HG03457 (cell line): ENCODE measurements at regions not wholly inside any gene's neighbourhood (a gene's known extent, or its start where the extent isn't known, plus 50 kb on each side); places are given as distances from the start of the nearest gene placed in this dataset.

ENCODE experiments used
- ATAC-seq: cut with Tn5 transposase; IDR thresholded peaks from one replicate; pipeline ENCODE4 v1.9.1; 2021; ENCODE audit warnings: moderate number of reproducible peaks; ENCODE audit not compliant: unreplicated experiment

DNA sequence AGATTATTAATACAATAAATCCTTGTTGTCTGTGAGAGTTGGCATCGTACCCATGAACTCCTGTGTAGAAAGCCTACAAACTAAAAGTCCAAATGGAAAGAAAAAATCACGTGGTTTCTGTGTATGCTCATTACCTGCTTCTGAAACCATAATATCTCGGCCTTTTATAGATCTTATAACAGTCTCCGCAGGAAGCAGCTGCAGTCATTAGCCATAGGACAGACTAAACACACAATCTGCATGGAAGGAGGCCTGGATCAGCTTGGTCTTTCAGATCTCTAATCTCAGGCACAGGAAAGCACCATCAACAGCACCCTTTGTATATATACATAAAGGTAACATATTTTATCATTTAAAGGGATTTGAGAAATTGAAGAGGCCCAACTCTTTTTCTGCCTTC lies 508.9 kb upstream of the TCF4 start:
- no peak for ATAC-seq

GRCh38 chr18:56089612-56090258 lies 501.7 kb upstream of the TCF4 start:
- ATAC-seq: no peak

GRCh38 chr18:56086786-56087185 lies 498.8 kb upstream of the TCF4 start:
- no peak for ATAC-seq

DNA sequence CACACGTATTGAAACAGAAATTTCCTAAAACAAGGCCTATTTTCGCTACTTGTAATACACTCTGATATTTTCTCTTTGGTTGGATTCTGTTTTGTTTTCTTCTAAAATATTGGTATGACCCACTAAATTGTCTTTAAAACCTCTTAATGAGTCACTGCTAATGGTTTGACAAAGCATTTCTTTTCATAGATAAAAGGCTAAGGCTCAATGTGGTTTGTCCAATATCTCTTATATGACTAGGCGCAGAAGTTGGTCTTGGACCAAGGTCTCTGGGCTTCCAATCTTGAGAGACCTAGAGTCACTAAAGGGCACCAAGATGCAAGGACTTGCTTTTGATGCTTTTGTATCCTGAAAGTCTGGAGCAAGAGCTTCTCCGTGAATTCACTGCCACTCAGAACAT lies 498.2 kb upstream of the TCF4 start:
- ATAC-seq: no peak

DNA sequence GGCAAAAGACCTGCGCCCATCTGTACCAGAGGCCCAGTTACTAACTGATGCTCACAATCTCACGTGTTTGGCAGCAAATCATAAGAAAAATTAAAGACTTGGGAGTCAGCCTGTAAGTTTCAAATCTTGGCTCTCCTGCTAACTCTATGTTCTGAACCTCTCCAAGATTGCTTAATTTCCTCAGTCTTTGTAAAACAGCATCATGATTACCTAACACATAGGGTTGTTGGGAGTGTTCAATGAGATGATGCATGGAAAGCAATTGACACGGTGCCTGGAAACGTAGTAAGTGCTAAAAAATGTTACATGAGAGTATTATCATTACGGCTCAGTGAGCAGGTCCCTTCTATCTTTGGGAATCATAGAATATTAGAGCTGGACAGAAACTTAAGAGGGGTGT lies 497.6 kb upstream of the TCF4 start:
- no peak for ATAC-seq

GRCh38 chr18:56083523-56084287 lies 495.7 kb upstream of the TCF4 start:
- ATAC-seq: no peak

DNA sequence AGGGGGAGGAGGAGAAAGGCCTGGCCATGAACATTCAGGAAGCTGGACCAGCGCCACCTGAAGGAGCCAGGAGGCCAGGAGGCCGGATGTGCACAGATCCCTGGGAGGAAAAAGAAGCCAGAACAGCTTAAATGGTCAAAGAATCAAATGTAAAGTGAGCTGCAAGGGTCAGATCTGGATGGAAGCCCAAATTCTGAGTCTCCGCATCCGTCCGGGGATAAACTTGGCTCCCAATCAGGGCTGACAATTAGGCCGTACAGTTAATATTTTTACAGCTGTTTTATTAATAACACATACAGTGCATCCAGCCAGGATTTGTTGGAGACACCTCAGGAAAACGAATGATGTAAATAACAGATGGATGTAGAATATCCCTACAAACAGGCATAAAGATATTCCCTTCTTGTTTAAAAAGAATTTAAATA lies 495.1 kb upstream of the TCF4 start:
- no peak for ATAC-seq

- no peak for ATAC-seq
Observed at GRCh38 chr18:56076723-56077122, 488.7 kb upstream of the TCF4 start.

GRCh38 chr18:56068701-56069100 lies 480.7 kb upstream of the TCF4 start:
- ATAC-seq: no peak

- ATAC-seq: no peak
Observed at GRCh38 chr18:56067969-56068671, 480.1 kb upstream of the TCF4 start.

- no peak for ATAC-seq
Observed at GRCh38 chr18:56067214-56067894, 479.4 kb upstream of the TCF4 start.

DNA sequence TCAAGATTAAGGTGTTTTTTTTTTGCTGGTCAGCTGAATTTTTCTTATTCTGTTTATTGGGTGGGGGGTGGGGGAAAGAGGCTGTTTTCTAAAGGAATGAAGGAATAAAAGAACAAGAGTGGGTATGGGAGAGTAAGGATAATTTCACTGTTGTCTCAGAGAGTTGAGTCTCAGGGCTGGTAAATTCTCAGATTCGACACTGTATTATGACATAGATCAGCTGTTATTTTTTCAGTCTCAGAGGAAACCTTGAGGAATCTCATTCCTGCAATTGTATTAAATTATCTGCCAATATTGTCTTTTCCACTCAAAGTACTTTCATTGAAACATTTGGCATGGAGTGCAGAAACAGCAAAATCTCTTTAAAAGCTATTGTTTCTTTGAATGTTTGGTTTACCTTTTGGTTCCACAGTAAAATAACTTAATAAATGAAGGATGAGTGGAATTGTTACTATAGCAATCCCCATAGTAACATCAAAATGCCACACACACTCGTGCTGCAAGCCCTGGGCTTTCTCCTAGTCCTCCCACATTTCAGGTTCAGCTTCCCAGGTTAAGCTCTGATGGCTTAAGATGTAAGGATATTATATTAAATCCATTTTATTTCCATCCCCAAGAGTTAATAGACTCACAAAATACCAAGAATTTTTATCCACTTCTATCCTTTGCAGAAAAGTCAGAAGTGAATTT lies 478.7 kb upstream of the TCF4 start:
- no peak for ATAC-seq

GRCh38 chr18:56065086-56065485 lies 477.1 kb upstream of the TCF4 start:
- no peak for ATAC-seq

GRCh38 chr18:56062931-56063330 lies 474.9 kb upstream of the TCF4 start:
- ATAC-seq: no peak

GRCh38 chr18:56060967-56061541 lies 473.1 kb upstream of the TCF4 start:
- no peak for ATAC-seq

DNA sequence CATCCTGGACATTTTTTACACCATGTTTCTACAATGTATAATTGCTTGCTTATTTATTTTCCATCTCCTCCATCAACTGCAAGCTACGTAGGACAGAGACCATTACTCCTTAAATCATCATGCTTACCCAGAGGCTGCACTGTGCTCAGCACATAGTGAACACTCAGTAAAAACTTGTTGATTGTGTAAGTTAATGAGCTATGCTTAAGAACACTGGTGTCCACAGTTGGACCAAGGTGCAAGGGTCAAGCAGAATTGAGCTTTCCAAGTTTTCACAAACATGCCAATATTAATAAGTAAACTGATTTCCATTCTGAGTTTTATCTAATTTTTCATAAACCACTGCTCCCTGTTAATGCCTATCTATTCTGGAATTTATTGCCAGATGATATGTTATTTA lies 464.2 kb upstream of the TCF4 start:
- no peak for ATAC-seq

DNA sequence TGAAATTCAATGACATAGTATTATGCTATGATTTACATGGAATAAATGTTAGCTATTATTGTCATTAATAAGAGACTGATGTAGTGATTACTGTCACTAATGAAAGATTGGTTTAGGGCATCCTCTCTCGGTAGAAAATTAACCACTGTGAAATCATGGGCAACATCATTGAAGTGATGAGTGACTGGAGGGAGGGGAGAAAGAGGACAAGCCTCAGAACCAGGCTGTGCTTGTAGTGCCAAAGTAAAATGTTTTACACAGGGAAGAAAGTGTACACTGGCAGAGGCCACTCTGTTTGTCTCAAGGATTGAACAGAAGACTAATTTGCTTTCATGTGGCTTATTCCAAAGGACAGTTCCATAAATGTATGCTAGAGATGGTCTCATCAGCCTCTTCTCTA lies 456.2 kb upstream of the TCF4 start:
- ATAC-seq: no peak

GRCh38 chr18:56043641-56044061 lies 455.7 kb upstream of the TCF4 start:
- ATAC-seq: no peak

GRCh38 chr18:56042915-56043536 lies 455.0 kb upstream of the TCF4 start:
- no peak for ATAC-seq
